Loucy (cell line): ENCODE measurements at regions not wholly inside any gene's neighbourhood (a gene's known extent, or its start where the extent isn't known, plus 50 kb on each side); places are given as distances from the start of the nearest gene placed in this dataset.

ENCODE experiments used
- H2AFZ ChIP-seq: fragments of 200-600 bp; sonication (generic); 2 replicates; pipeline ENCODE4 v1.6.0; 2016; ENCODE audit warnings: antibody characterized with exemption, mild to moderate bottlenecking, low read length, moderate library complexity
- H3F3A ChIP-seq: fragments of 200-600 bp; 2 replicates; pipeline ENCODE4 v1.6.0; 2016; ENCODE audit warnings: antibody characterized with exemption, low read depth, mild to moderate bottlenecking
- H3K27me3 ChIP-seq: fragments of 200-600 bp; sonication (generic); 2 replicates; pipeline ENCODE4 v1.6.1; 2014; ENCODE audit warnings: low read length, mild to moderate bottlenecking; ENCODE audit not compliant: insufficient read depth, poor library complexity, severe bottlenecking
- H3K36me3 ChIP-seq: fragments of 200-600 bp; sonication (generic); 2 replicates; pipeline ENCODE4 v1.6.1; 2016; ENCODE audit warnings: low read length; ENCODE audit not compliant: insufficient read depth
- H3K4me1 ChIP-seq: fragments of 200-600 bp; sonication (generic); 2 replicates; pipeline ENCODE4 v1.5.1; 2014; ENCODE audit warnings: low read length, mild to moderate bottlenecking; ENCODE audit not compliant: insufficient read depth, poor library complexity, severe bottlenecking
- H3K4me2 ChIP-seq: fragments of 200-600 bp; sonication (generic); 2 replicates; pipeline ENCODE4 v1.6.0; 2014; ENCODE audit warnings: antibody characterized with exemption, low read length, low read depth, mild to moderate bottlenecking; ENCODE audit not compliant: poor library complexity, severe bottlenecking
- H3K4me3 ChIP-seq: fragments of 200-600 bp; sonication (generic); 2 replicates; pipeline ENCODE4 v1.5.1; 2014; ENCODE audit warnings: low read length, mild to moderate bottlenecking, mixed read lengths; ENCODE audit not compliant: poor library complexity, severe bottlenecking
- H3K79me2 ChIP-seq: fragments of 200-600 bp; sonication (generic); 2 replicates; pipeline ENCODE4 v1.6.1; 2014; ENCODE audit warnings: low read length; ENCODE audit not compliant: insufficient read depth
- H3K9ac ChIP-seq: fragments of 200-600 bp; sonication (generic); 2 replicates; pipeline ENCODE4 v1.6.0; 2014; ENCODE audit warnings: mild to moderate bottlenecking, low read depth, low read length, moderate library complexity; ENCODE audit not compliant: poor library complexity, severe bottlenecking
- H3K9me2 ChIP-seq: fragments of 200-600 bp; sonication (generic); replicated peaks from 2 replicates; pipeline ENCODE4 v1.6.1; 2016; ENCODE audit warnings: low read depth, low read length, mixed read lengths
- H3K9me3 ChIP-seq: fragments of 200-600 bp; sonication (generic); 2 replicates; pipeline ENCODE4 v1.6.1; 2014; ENCODE audit warnings: mild to moderate bottlenecking, antibody characterized with exemption, low read length, low read depth; ENCODE audit not compliant: insufficient read depth
- H4K20me1 ChIP-seq: fragments of 200-600 bp; sonication (generic); 2 replicates; pipeline ENCODE4 v1.6.0; 2014; ENCODE audit warnings: antibody characterized with exemption, low read length, mild to moderate bottlenecking; ENCODE audit not compliant: insufficient read depth, poor library complexity, severe bottlenecking
- CTCF ChIP-seq: fragments of 200-600 bp; sonication (generic); conservative IDR thresholded peaks from 2 replicates; pipeline ENCODE4 v1.5.1; 2014; ENCODE audit warnings: mild to moderate bottlenecking, antibody characterized with exemption, low read length
- EZH2phosphoT487 ChIP-seq: fragments of 200-600 bp; IDR thresholded peaks from 2 replicates; pipeline ENCODE4 v1.6.1; 2018; ENCODE audit warnings: antibody characterized with exemption, mild to moderate bottlenecking, moderate library complexity, borderline replicate concordance

DNA sequence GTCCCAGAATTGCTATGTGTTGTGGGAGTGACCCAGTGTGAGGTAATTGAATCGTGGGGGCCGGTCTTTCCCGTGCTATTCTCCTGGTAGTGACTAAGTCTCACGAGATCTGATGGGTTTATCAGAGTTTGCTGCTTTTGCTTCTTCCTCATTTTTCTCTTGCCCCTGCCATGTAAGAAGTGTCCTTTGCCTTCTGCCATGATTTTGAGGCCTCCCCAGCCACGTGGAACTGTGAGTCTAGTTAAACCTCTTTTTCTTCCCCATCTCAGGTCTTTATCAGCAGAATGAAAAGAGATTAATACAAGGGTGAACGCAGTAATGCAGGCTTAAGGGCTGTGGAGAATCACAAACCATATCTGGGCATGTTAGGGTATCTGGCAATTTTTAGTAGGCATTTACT lies 624.0 kb downstream of the USP25 start:
- TF ChIP-seq EZH2phosphoT487 (no peak), CTCF (no peak)
- Histone ChIP-seq H3F3A (no peaks in the 10 kb centered on the region), H3K4me3 (no peak overlapping the region)

DNA sequence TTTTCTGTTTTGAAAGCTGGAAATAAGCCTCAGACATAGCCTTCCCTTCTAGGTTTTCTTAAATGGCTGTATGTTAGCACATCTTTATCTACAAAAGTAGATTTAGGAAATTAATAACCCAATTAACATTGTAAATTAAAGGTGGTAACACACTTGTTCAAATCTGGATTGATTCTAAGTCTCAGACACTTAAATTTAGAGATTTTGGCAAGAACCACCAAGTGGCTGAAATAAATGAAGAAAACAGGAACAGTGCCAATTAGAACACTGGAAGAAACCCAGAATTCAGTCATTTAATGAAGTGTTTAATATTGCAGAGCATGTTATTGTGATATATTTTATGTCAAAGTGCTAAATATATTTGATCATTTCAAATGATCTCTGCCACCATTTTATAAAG lies 628.2 kb downstream of the USP25 start:
- Histone ChIP-seq H4K20me1 (no peaks in the 10 kb centered on the region), H3F3A (no peaks in the 10 kb centered on the region), H3K9me2 (no peaks in the 10 kb centered on the region), H3K9ac (no peak overlapping the region), H3K79me2 (no peaks in the 10 kb centered on the region), H3K4me1 (no peaks in the 10 kb centered on the region), H3K4me2 (no peak overlapping the region), H3K27me3 (no peaks in the 10 kb centered on the region), H3K9me3 (no peaks in the 10 kb centered on the region), H3K36me3 (no peaks in the 10 kb centered on the region), H2AFZ (no peak overlapping the region), H3K4me3 (no peak overlapping the region)
- no peak for TF ChIP-seq CTCF
- no peak for TF ChIP-seq EZH2phosphoT487

More for the DNA sequence above, 624.0 kb downstream of the USP25 start:
- no peaks in the 10 kb centered on the region for H3K36me3 ChIP-seq
- no peak overlapping the region for H3K9ac ChIP-seq
- no peaks in the 10 kb centered on the region for H3K4me1 ChIP-seq
- no peak overlapping the region for H3K4me2 ChIP-seq
- no peaks in the 10 kb centered on the region for H3K27me3 ChIP-seq
- H3K9me2 ChIP-seq, result no peaks in the 10 kb centered on the region
- no peaks in the 10 kb centered on the region for H3K9me3 ChIP-seq
- no peak overlapping the region for H2AFZ ChIP-seq
- H4K20me1 ChIP-seq, result no peaks in the 10 kb centered on the region
- no peaks in the 10 kb centered on the region for H3K79me2 ChIP-seq

DNA sequence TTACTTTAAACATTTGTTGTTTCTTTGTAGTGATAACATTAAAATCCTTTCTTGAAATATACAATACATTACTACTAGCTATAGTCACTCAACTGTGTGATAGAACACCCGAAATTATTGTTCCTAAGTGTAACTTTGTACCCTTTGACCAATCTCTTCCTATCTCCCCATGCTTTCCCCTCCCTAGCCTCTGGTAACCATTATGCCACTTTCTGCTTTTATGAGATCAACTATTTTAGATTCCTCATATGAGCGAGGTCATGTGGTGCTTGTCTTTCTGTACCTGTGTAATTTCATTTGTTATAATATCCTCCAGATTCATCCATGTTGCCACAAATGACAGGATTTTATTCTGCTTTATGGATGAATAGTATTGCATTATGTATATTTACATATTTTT lies 629.0 kb downstream of the USP25 start:
- Histone ChIP-seq H3K36me3 (no peaks in the 10 kb centered on the region), H3K79me2 (no peaks in the 10 kb centered on the region), H3K27me3 (no peaks in the 10 kb centered on the region), H3K4me2 (no peak overlapping the region), H4K20me1 (no peaks in the 10 kb centered on the region), H3K9me2 (no peaks in the 10 kb centered on the region), H3K9ac (no peak overlapping the region), H3F3A (no peaks in the 10 kb centered on the region), H3K9me3 (no peaks in the 10 kb centered on the region), H3K4me3 (no peak overlapping the region), H2AFZ (no peak overlapping the region), H3K4me1 (no peaks in the 10 kb centered on the region)
- TF ChIP-seq CTCF (no peak), EZH2phosphoT487 (no peak)
